H1 (cell line): ENCODE measurements at regions not wholly inside any gene's neighbourhood (a gene's known extent, or its start where the extent isn't known, plus 50 kb on each side); places are given as distances from the start of the nearest gene placed in this dataset.

Experiments used
- CEBPB ChIP-seq: IDR thresholded peaks from 2 replicates; pipeline ENCODE4 v1.6.1; 2012; ENCODE audit warnings: low read depth, low read length
- JUN ChIP-seq: IDR thresholded peaks from 2 replicates; pipeline ENCODE4 v1.6.1; 2011; ENCODE audit warnings: low read depth, mild to moderate bottlenecking, improper control_type of control experiment, low read length
- SUZ12 ChIP-seq: fragments of 200-600 bp; sonication (generic); IDR thresholded peaks from 2 replicates; pipeline ENCODE4 v1.6.1; 2012; ENCODE audit warnings: mild to moderate bottlenecking, inconsistent platforms, low read length, moderate library complexity, mixed read lengths
- TF ChIP-seq, protein P1 (sequence below): IDR thresholded peaks from 2 replicates; pipeline ENCODE4 v1.6.1; 2011; ENCODE audit warnings: low read depth, mild to moderate bottlenecking, low read length; ENCODE audit not compliant: insufficient read depth

DNA sequence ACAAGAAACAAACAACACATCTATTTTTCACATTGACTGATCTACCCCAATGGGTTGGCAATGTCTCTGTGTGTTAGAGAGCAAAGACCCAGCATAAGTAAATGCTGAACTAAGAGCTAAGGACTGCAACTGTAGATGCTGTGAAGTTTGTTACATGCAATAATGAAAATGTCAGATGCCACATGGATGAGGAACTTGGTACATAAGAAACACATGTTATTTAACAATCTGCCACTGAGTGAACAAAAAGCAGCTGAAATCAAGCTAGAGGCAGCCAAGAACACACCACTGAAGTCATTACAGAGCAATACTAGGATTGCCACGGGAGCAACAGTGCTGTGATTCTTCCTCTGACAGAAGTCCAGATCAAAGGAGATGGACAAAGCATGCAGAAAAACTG is 389.4 kb downstream of the CDH2 start (continued):
- TF ChIP-seq SUZ12 (no peak), CEBPB (no peak), JUN (no peak)
- TF ChIP-seq, protein P1, sequence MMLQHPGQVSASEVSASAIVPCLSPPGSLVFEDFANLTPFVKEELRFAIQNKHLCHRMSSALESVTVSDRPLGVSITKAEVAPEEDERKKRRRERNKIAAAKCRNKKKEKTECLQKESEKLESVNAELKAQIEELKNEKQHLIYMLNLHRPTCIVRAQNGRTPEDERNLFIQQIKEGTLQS, result no peak
